ENCODE measurements at regions not wholly inside any gene's neighbourhood (a gene's known extent, or its start where the extent isn't known, plus 50 kb on each side); places are given as distances from the start of the nearest gene placed in this dataset.
"Not testable (repeated sequence)": the region's sequence is repeated elsewhere in the genome, so short reads cannot be mapped to it uniquely, and the experiment has no call there.

GRCh38 chr10:123221418-123221817 lies 67.2 kb downstream of the BUB3 start:
- DNase-seq: no peak

- no peak for DNase-seq
These were observed 68.6 kb downstream of the BUB3 start for GRCh38 chr10:123222832-123223231.

GRCh38 chr10:123227706-123228105 lies 73.5 kb downstream of the BUB3 start:
- no peak for DNase-seq

GRCh38 chr10:123229927-123230630 lies 75.9 kb downstream of the BUB3 start:
- DNase-seq: no peak

- DNase-seq: not testable (repeated sequence)
These were observed 78.7 kb downstream of the BUB3 start for GRCh38 chr10:123232879-123233278.

DNA sequence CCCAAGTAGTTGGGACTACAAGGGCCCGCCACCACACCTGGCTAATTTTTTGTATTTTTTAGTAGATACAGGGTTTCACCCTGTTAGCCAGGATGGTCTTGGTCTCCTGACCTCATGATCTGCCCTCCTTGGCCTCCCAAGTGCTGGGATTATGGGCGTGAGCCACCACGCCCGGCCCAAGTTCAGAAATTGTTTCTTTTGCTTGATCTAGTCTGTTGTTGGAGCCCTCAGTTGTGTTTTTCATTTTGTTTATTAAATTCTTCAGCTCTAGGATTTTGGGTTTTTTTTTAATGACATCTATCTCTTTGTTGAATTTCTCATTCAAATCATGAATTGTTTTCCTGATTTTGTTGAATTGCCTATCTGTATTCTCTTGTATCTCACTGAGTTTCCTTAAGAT lies 80.8 kb downstream of the BUB3 start:
- not testable (repeated sequence) for DNase-seq

GRCh38 chr10:123236126-123236525 lies 81.9 kb downstream of the BUB3 start:
- DNase-seq: no peak

GRCh38 chr10:123240250-123240649 lies 86.0 kb downstream of the BUB3 start:
- DNase-seq: no peak

DNA sequence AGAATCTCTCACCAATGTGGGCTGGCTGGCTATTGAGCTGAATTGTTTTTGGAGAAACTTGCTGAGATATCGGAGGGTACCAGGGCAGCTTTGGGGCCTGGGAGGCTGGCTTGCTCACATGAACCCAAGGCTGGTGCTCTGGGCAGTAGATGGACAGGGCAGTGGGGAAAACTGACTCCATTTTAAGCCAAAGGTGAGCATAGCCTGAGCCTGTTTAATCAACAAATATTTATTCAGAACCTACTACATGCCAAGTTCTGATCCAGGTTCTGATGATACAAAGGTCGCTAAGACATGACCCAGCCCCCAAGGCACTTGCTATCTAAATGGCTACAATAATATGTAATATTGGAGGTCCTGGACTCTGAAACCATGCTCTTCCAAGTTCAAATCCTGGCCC lies 86.6 kb downstream of the BUB3 start:
- no peak for DNase-seq

DNA sequence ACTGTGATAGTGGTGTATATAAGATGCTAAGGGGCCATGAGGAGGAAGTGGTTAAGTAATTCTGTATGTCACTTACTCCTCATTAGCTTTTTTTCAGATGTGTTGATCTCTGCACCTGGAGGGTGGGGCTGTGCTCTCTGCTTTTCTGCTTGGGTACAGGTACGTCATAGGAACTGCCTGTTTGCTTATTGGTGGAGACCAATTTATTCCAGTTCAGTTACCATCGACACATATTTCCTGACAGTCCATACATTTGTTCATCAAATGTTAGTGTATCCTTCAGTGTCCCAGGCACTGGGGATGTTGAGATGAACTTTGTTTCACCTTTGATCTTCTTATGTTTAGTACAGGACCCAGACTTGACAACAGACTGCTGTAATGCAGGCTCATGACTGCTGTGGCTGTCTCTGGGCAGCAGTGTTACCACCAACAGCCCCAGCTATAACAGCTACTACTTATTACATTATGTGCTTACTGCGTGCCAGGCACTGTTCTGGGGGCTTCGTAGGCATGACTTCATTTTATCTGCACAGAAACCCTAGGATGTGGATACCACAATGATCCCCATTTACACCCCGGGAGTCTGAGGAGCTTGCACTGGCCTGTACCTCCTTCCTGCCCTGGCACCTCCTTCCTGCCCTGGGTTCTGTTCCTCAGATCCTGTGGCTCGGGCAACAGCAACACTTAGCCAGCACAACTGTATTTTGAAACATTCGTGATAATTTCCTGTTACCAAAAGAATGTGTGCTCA lies 87.4 kb downstream of the BUB3 start:
- DNase-seq: no peak

DNA sequence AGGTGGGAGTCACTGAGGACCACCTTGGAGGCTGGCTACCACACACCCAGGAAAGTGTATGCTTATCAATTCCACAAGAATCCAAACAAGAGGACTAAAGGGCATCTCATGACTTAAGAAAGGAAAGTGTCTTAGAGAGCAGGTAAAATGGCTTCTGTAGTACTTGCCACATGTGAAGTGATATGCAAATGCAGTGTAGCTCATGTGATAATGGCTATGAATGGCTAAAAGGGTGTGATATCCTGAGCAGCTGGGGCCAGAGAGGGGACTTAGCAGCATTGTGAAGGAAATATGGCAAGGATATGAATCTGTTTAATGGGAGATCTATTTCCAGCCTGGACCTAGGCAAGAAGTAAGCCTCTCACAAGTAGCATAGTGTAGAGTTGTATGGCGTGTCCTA lies 90.5 kb downstream of the BUB3 start:
- DNase-seq: no peak

DNA sequence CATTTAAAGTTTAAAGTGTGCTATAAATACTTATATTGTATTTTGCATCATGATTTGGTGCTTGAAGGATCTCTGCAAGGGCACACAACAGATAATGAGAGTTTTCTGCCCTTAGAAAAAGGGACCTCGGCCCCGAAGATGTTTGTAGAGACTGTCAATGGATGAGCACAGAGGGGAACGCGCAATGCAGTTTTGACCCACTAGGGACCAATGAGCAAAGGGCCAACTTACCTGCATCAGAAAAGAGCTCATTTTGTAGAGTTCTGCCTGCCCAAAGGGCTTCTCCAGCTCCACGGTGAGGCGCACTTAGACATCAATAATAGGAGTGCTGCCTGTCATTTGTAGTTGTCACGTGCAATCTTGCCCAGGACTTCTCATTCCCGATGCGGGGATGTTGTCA lies 91.1 kb downstream of the BUB3 start:
- DNase-seq: no peak

- DNase-seq: no peak
These were observed 95.7 kb downstream of the BUB3 start for GRCh38 chr10:123249894-123250293.

- DNase-seq: no peak
These were observed 96.4 kb downstream of the BUB3 start for GRCh38 chr10:123250640-123251039.

DNA sequence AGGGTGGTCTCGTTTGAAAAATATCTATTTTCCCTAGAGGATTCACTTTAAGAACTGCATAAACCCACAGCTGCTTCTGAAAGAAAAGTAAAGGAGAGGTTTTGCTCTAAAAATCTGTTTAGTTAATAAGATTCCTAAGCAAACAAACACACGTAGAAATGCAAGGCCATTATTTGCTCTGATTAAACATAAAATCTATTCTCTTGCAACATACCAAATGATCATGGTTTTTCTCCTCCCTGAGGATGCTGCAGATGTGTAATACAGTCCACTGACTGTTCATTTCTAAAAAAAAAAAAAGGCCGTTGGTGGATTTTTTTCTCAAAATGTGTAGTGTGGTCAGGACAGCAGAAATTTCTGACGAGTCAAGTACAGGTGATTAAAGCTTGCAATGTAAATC lies 98.6 kb downstream of the BUB3 start:
- no peak for DNase-seq

GRCh38 chr10:123254343-123254742 lies 100.1 kb downstream of the BUB3 start:
- DNase-seq: not testable (repeated sequence)

DNA sequence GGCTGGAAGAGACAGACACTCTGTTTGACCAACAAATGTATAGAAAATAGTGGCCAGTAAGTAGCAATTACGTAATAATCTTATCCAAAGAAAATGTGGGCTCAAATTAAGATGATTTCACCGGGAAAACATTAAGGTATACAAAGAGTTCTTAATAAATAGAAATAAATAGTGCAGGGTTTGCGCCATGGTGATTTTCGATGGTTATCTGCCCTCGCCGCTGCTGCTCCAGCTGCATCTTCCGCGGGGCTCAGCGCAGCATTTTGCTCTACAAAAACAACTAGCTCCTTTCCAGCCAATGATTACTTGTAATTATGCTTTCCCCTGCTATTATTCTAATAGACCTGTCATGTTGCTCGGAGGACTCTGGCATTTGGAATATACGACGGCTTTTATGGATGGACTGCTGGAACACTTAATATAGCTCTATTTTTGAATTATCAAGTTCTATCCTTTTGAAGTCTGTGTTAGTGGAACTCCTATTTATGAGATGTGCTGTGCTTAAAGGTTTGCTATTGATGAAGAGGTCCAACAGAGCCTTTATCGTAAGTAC lies 103.8 kb downstream of the BUB3 start:
- DNase-seq: no peak

DNA sequence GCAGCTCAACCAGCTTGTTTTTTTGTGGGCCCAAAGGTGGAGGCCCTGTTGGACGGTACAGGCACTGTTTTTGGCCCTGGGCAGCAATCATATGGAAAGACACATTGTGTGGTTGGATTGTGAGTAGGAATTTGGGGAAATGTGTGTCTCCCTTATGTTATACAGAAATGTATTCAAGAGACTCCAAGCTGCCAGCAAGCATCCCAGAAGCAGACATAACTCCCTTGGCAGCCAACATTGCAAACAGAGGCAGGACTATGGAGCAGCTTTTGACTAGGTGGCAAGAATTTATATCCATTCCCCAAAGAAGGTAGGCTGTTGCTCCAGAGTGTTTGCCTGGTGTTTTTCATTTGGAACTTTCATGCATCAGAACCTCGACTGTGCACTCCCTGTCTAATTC lies 104.9 kb downstream of the BUB3 start:
- no peak for DNase-seq

- no peak for DNase-seq
These were observed 105.6 kb downstream of the BUB3 start for GRCh38 chr10:123259791-123260190.

- no peak for DNase-seq
These were observed 108.3 kb downstream of the BUB3 start for GRCh38 chr10:123262456-123262855.

- peak; percentile 37 for DNase-seq
These were observed 112.8 kb downstream of the BUB3 start for GRCh38 chr10:123266971-123267370.

- DNase-seq: no peak
These were observed 114.9 kb downstream of the BUB3 start for GRCh38 chr10:123269017-123269552.

- no peak for DNase-seq
These were observed 115.5 kb downstream of the BUB3 start for GRCh38 chr10:123269675-123270074.

- peak; percentile 46 for DNase-seq
These were observed 116.0 kb downstream of the BUB3 start for GRCh38 chr10:123270221-123270620.
